Right lobe of liver (tissue), 4 donors: ENCODE measurements at regions not wholly inside any gene's neighbourhood (a gene's known extent, or its start where the extent isn't known, plus 50 kb on each side); places are given as distances from the start of the nearest gene placed in this dataset.

Experiments used
- CTCF ChIP-seq, 4 donors: fragments of 200-600 bp in 3 of 4; fragments of 450-650 bp in 1 of 4; IDR thresholded peaks; one replicate each; pipeline versions ENCODE4 v1.5.1 to v1.8.0; 2016 to 2022; ENCODE audit warnings: antibody characterized with exemption in 4 of 4, mild to moderate bottlenecking in 2 of 4
- POLR2A ChIP-seq: fragments of 450-650 bp; IDR thresholded peaks from one replicate; pipeline ENCODE4 v1.6.1; 2017; ENCODE audit warnings: antibody characterized with exemption, mild to moderate bottlenecking
- donor health status: DM: no; HTN: no; CAD: no.
- donor health status: DM: no; HTN: no; CAD: no.
- donor health status: DM: no; HTN: yes; CAD: no.

- TF ChIP-seq POLR2A (no peak), CTCF (IDR thresholded peaks at IDR 0.05) (no peak)
These were observed 89.6 kb downstream of the KCNE4 start for GRCh38 chr2:223141606-223142005.
